GM12892 (cell line): ENCODE measurements at regions not wholly inside any gene's neighbourhood (a gene's known extent, or its start where the extent isn't known, plus 50 kb on each side); places are given as distances from the start of the nearest gene placed in this dataset.

ENCODE experiments used
- DNase-seq: peaks from one replicate; pipeline ENCODE4 v3.0.0; 2011; ENCODE audit not compliant: insufficient read length
- FAIRE-seq: peaks from 2 replicates; lab custom pipeline; 2011; peaks lifted over from hg19 to GRCh38; lab: Jason Lieb, UNC
- POLR2A ChIP-seq: IDR thresholded peaks from 2 replicates; pipeline ENCODE4 v1.6.1; 2011; ENCODE audit warnings: low read depth, low read length, control low read depth
- POLR2AphosphoS5 ChIP-seq: IDR thresholded peaks from 2 replicates; pipeline ENCODE4 v1.6.1; 2011; ENCODE audit warnings: low read depth, low read length, control low read depth
- TAF1 ChIP-seq: IDR thresholded peaks from 2 replicates; pipeline ENCODE4 v1.6.1; 2011; ENCODE audit warnings: low read depth, mild to moderate bottlenecking, control low read depth, low read length, borderline replicate concordance

DNA sequence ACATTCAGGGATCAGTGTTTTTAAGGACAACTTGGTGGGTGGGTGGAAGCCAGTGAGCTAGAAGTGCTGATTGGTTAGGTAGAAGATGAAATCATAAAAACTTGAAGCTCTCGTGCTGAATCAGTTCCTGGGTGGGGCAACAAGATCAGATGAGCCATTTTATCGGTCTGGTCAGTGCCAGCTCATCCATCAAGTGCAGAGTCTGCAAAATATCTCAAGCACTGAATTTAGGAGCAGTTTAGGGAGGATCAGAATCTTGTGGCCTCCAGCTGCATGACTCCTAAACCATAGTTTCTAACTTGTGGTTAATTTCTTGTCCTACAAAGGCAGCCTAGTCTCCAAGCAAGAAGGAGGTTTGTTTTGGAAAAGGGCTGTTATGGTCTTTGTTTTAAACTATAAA, 166.4 kb downstream of the FAM170A start:
- no peak for TF ChIP-seq POLR2AphosphoS5
- TF ChIP-seq POLR2A: no peak
- no peak for TF ChIP-seq TAF1
- FAIRE-seq (no peak), DNase-seq (no peak)

DNA sequence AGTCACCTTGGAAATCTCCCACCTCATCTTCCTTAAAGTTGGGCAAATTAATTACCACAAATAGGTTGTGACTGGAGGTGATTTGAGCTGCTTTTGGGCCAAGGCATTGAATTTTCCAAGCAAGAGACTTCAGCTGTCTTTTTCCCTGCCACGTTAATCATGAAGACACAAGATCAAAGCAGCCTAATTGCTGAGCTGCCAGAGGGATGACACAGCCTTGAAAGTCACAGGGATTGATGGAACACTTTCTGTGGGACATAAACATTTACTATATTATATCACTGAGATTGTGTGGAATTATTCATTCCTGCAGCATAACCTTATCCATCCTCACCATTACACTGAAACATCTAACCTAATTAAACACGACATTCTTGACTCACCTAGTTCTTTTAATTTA, 172.2 kb downstream of the FAM170A start:
- FAIRE-seq: no peak

DNA sequence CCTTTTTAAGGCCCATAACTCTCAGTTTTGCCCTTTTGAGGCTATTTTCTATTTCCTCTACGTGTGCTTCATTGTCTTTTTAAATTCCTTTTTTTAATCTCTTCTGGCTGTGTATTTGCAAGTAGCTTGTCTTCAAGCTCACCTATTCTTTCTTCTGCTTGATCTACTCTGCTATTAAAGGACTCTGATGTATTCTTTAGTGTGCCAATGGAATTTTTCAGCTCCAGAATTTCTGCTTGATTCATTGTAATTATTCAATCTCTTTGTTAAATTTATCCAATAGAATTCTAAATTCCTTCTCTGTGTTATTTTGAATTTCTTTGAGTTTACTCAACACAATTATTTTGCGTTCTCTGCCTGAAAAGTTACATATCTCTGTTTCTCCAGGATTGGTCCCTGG, 178.7 kb downstream of the FAM170A start:
- DNase-seq (no peak), FAIRE-seq (no peak)
- no peak for TF ChIP-seq POLR2A
- no peak for TF ChIP-seq TAF1
- TF ChIP-seq POLR2AphosphoS5: no peak

More for the DNA sequence above, 172.2 kb downstream of the FAM170A start:
- TF ChIP-seq TAF1 (no peak), POLR2A (no peak), POLR2AphosphoS5 (no peak)
- DNase-seq: no peak

DNA sequence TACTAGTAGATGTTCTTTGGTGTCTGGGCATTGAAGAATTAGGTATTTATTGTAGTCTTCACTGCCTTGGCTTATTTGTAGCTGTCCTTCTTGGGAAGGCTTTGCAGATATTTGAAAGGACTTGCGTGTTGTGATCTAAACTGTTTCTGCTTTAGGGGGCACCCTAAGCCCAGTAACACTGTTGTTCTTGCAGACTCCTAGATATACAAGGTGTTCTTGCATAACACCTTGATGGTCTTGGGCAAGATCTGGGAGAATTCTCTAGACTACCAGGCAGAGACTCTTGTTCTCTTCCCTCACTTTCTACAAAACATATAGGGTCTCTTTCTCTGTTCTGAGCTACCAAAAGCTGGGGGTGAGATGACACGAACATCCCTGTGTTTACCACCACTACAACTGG, 179.1 kb downstream of the FAM170A start:
- DNase-seq (no peak), FAIRE-seq (no peak)
- no peak for TF ChIP-seq POLR2AphosphoS5
- no peak for TF ChIP-seq POLR2A
- no peak for TF ChIP-seq TAF1

DNA sequence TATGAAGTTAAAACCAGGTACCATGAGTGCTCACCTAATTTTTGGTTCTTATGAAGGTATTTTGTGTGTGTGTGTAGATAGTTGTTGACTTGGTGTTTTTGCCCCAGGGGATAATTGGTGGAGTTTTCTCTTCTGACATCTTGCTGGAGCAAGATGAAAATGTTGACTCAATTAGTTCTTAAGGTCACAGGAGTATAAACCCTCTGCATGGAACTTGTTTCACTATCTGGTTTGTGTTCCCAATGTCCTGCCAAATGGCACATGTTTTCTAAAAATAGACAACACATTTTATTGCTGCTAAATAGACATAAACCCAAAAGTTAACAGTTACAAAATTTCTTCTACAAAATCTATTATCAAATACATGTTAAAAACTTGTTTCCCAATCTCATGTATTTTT, 180.9 kb downstream of the FAM170A start:
- TF ChIP-seq TAF1 (no peak), POLR2AphosphoS5 (no peak), POLR2A (no peak)
- DNase-seq: no peak
- FAIRE-seq: no peak

DNA sequence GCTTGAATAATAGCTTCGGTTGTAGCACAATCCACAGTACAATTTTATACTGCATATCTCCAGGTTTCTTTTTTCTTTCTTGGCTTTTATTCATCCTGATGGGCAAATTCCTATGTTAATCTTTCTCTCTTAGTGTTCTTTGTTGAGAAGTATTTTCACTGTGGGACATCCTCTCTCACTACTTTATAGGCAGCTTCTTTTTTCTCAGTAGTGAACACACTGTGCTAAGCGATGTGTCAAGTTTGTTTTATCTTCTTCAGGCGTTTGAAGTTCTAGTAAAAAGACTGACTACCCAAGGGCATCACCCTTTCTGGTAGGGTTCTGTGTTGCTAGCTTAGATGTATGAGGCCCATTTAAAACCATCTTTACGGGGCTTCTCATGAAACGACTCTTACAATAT, 182.1 kb downstream of the FAM170A start:
- DNase-seq: no peak
- no peak for FAIRE-seq
- TF ChIP-seq POLR2AphosphoS5: no peak
- TF ChIP-seq POLR2A: no peak
- no peak for TF ChIP-seq TAF1

DNA sequence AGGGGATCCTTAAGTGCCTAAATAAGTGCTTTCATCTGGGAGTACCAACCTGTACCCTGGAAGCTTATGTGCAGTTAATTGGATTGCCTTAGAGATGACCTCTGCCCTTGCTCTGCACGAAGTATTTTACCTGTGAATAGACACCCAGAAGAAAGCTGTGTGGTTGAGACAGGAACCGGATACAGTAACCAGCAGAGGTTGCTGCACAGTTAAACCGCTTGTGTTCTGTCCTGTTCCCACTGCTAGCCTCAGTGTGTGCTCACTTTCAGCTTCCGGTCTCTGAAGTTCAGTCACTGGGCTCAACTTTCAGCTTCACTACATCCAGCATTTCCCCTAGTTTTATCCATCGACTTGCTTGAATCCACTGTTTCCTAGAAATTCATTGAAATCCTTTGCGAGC, 185.3 kb downstream of the FAM170A start:
- TF ChIP-seq TAF1: no peak
- TF ChIP-seq POLR2A: no peak
- no peak for TF ChIP-seq POLR2AphosphoS5
- FAIRE-seq: no peak
- no peak for DNase-seq

DNA sequence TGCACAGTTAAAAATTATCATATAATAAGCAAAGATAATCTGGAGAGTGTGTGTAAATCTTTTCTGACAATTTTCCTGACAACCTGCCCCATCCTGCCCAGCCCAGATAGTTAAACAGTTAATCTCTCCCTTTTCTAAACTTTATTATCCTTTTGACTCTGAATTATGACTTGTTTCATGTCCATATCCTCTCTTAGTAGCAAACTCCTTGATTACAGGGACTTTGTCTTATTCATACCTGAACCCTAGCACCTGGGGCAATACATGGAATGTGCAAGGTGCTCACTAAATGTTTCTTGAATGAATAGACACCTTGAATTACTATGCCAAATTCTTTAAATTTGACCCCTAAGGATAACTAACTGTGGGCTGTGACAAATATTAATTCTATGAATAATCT, 186.7 kb downstream of the FAM170A start:
- TF ChIP-seq TAF1 (no peak), POLR2AphosphoS5 (no peak), POLR2A (no peak)
- no peak for DNase-seq
- FAIRE-seq: no peak

GRCh38 chr5:119820016-119820415, 190.7 kb downstream of the FAM170A start:
- DNase-seq (no peak), FAIRE-seq (no peak)
- TF ChIP-seq POLR2AphosphoS5 (no peak), POLR2A (no peak), TAF1 (no peak)

DNA sequence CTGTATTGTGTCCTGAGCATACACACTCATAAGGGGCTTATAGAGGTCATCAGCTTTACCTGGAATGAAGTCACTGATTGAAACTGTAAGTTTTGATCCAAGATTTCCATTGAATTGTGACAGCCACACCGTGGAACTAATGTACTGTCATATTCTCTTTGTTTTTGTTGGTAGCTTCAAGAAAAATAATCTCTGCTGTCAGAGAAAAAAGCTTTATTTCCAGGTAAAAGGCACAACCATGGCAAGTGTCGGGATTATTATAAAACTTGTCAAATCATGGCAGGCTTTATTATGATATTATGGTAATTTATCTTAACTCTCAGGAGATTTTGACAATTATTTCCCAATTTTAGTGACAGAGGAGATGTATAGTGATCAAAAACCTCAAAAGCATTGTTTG, 191.2 kb downstream of the FAM170A start:
- FAIRE-seq (no peak), DNase-seq (no peak)
- TF ChIP-seq TAF1 (no peak), POLR2A (no peak), POLR2AphosphoS5 (no peak)

DNA sequence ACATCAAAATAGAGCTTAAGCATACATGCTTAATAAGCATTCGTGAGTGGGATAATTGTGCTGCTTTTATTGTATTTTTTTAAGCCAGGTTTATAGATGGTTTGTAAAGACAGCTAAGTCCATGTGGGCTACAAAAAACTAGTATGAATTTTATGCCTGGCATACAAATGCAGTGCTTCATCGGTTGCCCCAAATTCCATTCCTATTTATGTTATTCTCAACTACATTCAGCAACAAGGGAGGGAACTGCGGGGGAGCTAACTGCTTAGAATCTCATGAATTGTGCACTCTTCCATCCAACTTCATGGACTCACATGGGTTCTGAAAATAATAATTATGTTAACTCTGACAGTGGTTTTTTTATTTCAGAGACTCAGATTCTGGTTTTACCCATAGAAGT, 199.2 kb downstream of the FAM170A start:
- DNase-seq (no peak), FAIRE-seq (no peak)
- TF ChIP-seq POLR2A (no peak), POLR2AphosphoS5 (no peak), TAF1 (no peak)

GRCh38 chr5:119829341-119829740, 200.0 kb downstream of the FAM170A start:
- TF ChIP-seq POLR2AphosphoS5 (no peak), TAF1 (no peak), POLR2A (no peak)
- DNase-seq: no peak
- FAIRE-seq: no peak
